ENCODE measurements at regions not wholly inside any gene's neighbourhood (a gene's known extent, or its start where the extent isn't known, plus 50 kb on each side); places are given as distances from the start of the nearest gene placed in this dataset.

- no peak for TF ChIP-seq CTCF (IDR thresholded peaks at IDR 0.05; ENCODE audit: low read length)
- TF ChIP-seq EZH2 (IDR thresholded peaks at IDR 0.05; ENCODE audit: borderline replicate concordance, low read length), result no peak
These were observed 172.4 kb downstream of the IRX2 start for GRCh38 chr5:2579126-2579525.

Measured in OCI-LY1 (cell line).